KMS-11 (cell line): ENCODE measurements at regions not wholly inside any gene's neighbourhood (a gene's known extent, or its start where the extent isn't known, plus 50 kb on each side); places are given as distances from the start of the nearest gene placed in this dataset.

ENCODE experiments used
- H2AFZ ChIP-seq: fragments of 200-600 bp; sonication (generic); 2 replicates; pipeline ENCODE4 v1.6.1; 2016; ENCODE audit warnings: antibody characterized with exemption, mixed run types, low read depth
- H3K27ac ChIP-seq: fragments of 200-600 bp; sonication (generic); 2 replicates; pipeline ENCODE4 v1.6.1; 2016; ENCODE audit warnings: mild to moderate bottlenecking, mixed run types
- H3K27me3 ChIP-seq: fragments of 200-600 bp; sonication (generic); 2 replicates; pipeline ENCODE4 v1.6.1; 2017; ENCODE audit warnings: mild to moderate bottlenecking, low read depth, mixed run types, moderate library complexity; ENCODE audit not compliant: insufficient read depth
- H3K36me3 ChIP-seq: fragments of 200-600 bp; sonication (generic); 2 replicates; pipeline ENCODE4 v1.6.1; 2017; ENCODE audit warnings: mild to moderate bottlenecking, mixed run types; ENCODE audit not compliant: insufficient read depth
- H3K4me1 ChIP-seq: fragments of 200-600 bp; sonication (generic); 2 replicates; pipeline ENCODE4 v1.6.1; 2016; ENCODE audit warnings: mild to moderate bottlenecking, low read depth, mixed run types; ENCODE audit not compliant: poor library complexity, severe bottlenecking
- H3K4me2 ChIP-seq: fragments of 200-600 bp; sonication (generic); 2 replicates; pipeline ENCODE4 v1.7.0; 2016; ENCODE audit warnings: mild to moderate bottlenecking, mixed run types
- H3K4me3 ChIP-seq: fragments of 200-600 bp; sonication (generic); IDR thresholded peaks from 2 replicates; pipeline ENCODE4 v1.6.1; 2017; ENCODE audit warnings: low read depth, low read length, mixed read lengths; ENCODE audit not compliant: insufficient read depth
- H3K79me2 ChIP-seq: fragments of 200-600 bp; sonication (generic); 2 replicates; pipeline ENCODE4 v1.6.1; 2016; ENCODE audit warnings: low read depth, mixed run types; ENCODE audit not compliant: insufficient read depth
- H3K9ac ChIP-seq: fragments of 200-600 bp; sonication (generic); 2 replicates; pipeline ENCODE4 v1.6.1; 2016; ENCODE audit warnings: mild to moderate bottlenecking, mixed run types
- H4K20me1 ChIP-seq: fragments of 200-600 bp; sonication (generic); 2 replicates; pipeline ENCODE4 v1.6.1; 2016; ENCODE audit warnings: mild to moderate bottlenecking, mixed run types; ENCODE audit not compliant: insufficient read depth
- CTCF ChIP-seq: fragments of 200-600 bp; sonication (generic); conservative IDR thresholded peaks from 2 replicates; pipeline ENCODE4 v1.6.1; 2017; ENCODE audit warnings: low read depth, mild to moderate bottlenecking, antibody characterized with exemption, low read length, moderate library complexity, mixed read lengths

DNA sequence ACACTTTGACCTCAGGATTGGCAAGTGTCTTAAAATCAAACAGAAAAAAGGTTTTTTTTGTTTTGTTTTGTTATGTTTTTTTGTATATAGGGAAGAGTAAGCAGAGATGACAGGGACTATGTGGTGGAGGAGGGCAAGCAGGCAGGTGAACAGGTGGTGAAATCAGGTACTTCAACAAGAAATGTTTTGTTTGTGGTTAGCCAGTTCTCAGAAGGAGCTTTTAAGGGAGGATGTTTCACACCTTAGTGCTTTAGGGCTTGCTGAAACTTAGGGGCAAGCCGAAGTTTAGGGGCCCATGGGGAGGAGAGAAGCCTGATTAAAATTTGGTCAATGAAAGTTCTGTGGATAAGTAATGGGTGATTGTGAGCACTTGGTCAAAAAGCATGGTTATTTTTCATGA, 370.7 kb upstream of the SLCO3A1 start:
- no peak overlapping the region for H3K4me2 ChIP-seq
- no peak for TF ChIP-seq CTCF
- H3K27ac ChIP-seq, result no peak overlapping the region
- H3K4me1 ChIP-seq, result peaks cover 6% of the 10 kb centered on the region
- no peaks in the 10 kb centered on the region for H3K36me3 ChIP-seq
- H3K79me2 ChIP-seq, result no peaks in the 10 kb centered on the region
- no peak overlapping the region for H3K9ac ChIP-seq
- no peak overlapping the region for H3K4me3 ChIP-seq
- H3K27me3 ChIP-seq, result no peaks in the 10 kb centered on the region
- H2AFZ ChIP-seq, result no peak overlapping the region
- H4K20me1 ChIP-seq, result no peaks in the 10 kb centered on the region

- no peaks in the 10 kb centered on the region for H4K20me1 ChIP-seq
- no peak for TF ChIP-seq CTCF
- no peak overlapping the region for H3K27ac ChIP-seq
These were observed 369.4 kb upstream of the SLCO3A1 start for GRCh38 chr15:91484141-91484540.

GRCh38 chr15:91488452-91488851, 365.1 kb upstream of the SLCO3A1 start:
- no peaks in the 10 kb centered on the region for H3K79me2 ChIP-seq
- H2AFZ ChIP-seq, result no peak overlapping the region
- H3K36me3 ChIP-seq, result no peaks in the 10 kb centered on the region
- no peaks in the 10 kb centered on the region for H3K4me1 ChIP-seq
- H4K20me1 ChIP-seq, result no peaks in the 10 kb centered on the region
- H3K4me2 ChIP-seq, result no peak overlapping the region
- no peak for TF ChIP-seq CTCF
- no peak overlapping the region for H3K27ac ChIP-seq
- no peaks in the 10 kb centered on the region for H3K27me3 ChIP-seq
- H3K4me3 ChIP-seq, result no peak overlapping the region
- H3K9ac ChIP-seq, result no peak overlapping the region

More at GRCh38 chr15:91484141-91484540, 369.4 kb upstream of the SLCO3A1 start:
- H3K9ac ChIP-seq, result no peak overlapping the region
- H3K79me2 ChIP-seq, result no peaks in the 10 kb centered on the region
- no peak overlapping the region for H2AFZ ChIP-seq
- H3K4me1 ChIP-seq, result peaks cover 6% of the 10 kb centered on the region
- H3K4me3 ChIP-seq, result no peak overlapping the region
- H3K4me2 ChIP-seq, result no peak overlapping the region
- no peaks in the 10 kb centered on the region for H3K36me3 ChIP-seq
- H3K27me3 ChIP-seq, result no peaks in the 10 kb centered on the region

- Histone ChIP-seq H4K20me1 (no peaks in the 10 kb centered on the region), H2AFZ (no peak overlapping the region), H3K36me3 (no peaks in the 10 kb centered on the region), H3K27ac (no peak overlapping the region), H3K4me1 (no peaks in the 10 kb centered on the region), H3K4me2 (no peak overlapping the region), H3K27me3 (no peaks in the 10 kb centered on the region), H3K9ac (no peak overlapping the region), H3K79me2 (no peaks in the 10 kb centered on the region), H3K4me3 (no peak overlapping the region)
- no peak for TF ChIP-seq CTCF
These were observed 363.3 kb upstream of the SLCO3A1 start for GRCh38 chr15:91490211-91490610.
